ENCODE measurements at regions not wholly inside any gene's neighbourhood (a gene's known extent, or its start where the extent isn't known, plus 50 kb on each side); places are given as distances from the start of the nearest gene placed in this dataset.

- no peak for TF ChIP-seq ATF4 (CRISPR knock-in tag; IDR thresholded peaks at IDR 0.05)
Observed at GRCh38 chr6:164917211-164917610, 392.2 kb downstream of the C6orf118 start (continued).

DNA sequence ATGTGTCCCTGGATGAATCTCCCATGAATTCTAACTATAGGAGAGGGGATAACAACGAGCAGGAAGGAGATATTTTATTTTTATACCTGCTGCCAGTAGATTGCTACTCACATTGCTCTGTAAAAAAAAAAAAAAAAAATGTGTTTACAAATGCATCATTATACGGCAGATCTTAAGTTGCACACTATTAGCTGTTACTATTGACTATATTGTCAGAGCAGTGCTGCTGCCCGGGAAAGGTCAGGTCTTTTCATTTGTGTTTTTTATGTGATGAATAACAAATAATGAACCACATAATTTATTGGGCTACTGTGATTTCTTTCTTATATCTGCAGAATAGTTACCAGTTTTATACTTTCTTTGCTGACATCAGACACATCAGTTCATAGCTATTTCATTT lies 393.3 kb downstream of the C6orf118 start:
- H3K27ac ChIP-seq (ENCODE audit: extremely low read depth, low read depth, low read length), result no peak overlapping the region
- 2% methylated on average over 3 of the region's 3 CpGs for WGBS (ENCODE audit: insufficient coverage, low coverage, missing lambda C conversion rate)
- DNase-seq (ENCODE audit: extremely low read depth in 1 of 4, low spot score in 3 of 4) (no peak), FAIRE-seq (no peak), ATAC-seq (no peak)
- no TSS peak for BruUV-seq (replicated peaks)
- no peak overlapping the region for H3K4me3 ChIP-seq
- no peak overlapping the region for H3K9ac ChIP-seq (ENCODE audit: insufficient read depth in 1 of 2, low read depth in 2 of 2, low read length in 2 of 2)
- H3K79me2 ChIP-seq (ENCODE audit: control insufficient read depth, insufficient read depth, low read length), result no peaks in the 10 kb centered on the region
- H3K27me3 ChIP-seq (ENCODE audit: control insufficient read depth in 2 of 2, insufficient read depth in 2 of 2, low read length in 2 of 2), result no peaks in the 10 kb centered on the region
- TF ChIP-seq BRF1 (IDR thresholded peaks at IDR 0.05; ENCODE audit: borderline replicate concordance, extremely low read depth, insufficient read length) (no peak), ZNF609 (CRISPR knock-in tag; IDR thresholded peaks at IDR 0.05; ENCODE audit: borderline replicate concordance) (no peak), PKNOX1 (IDR thresholded peaks at IDR 0.05) (no peak), L3MBTL2 (IDR thresholded peaks at IDR 0.05) (no peak), DDX20 (tag; IDR thresholded peaks at IDR 0.05; ENCODE audit: low read depth) (no peak), CXXC5 (CRISPR knock-in tag; IDR thresholded peaks at IDR 0.05) (no peak)
- in situ Hi-C loops (cut with MboI), result no loop called here
- no peaks in the 10 kb centered on the region for H3K36me3 ChIP-seq (ENCODE audit: control insufficient read depth, insufficient read depth, low read length)
- no peaks in the 10 kb centered on the region for H4K20me1 ChIP-seq (replicated peaks; ENCODE audit: control insufficient read depth, insufficient read depth, low read length)
- H2AFZ ChIP-seq (ENCODE audit: low read depth, low read length), result no peak overlapping the region
- no peaks in the 10 kb centered on the region for H3K9me1 ChIP-seq (ENCODE audit: control insufficient read depth, insufficient read depth, low read length)
- H3K4me2 ChIP-seq (ENCODE audit: insufficient read depth, low read length), result no peak overlapping the region
- no peaks in the 10 kb centered on the region for H3K4me1 ChIP-seq (replicated peaks in 1 of 2; ENCODE audit: control insufficient read depth in 2 of 2, insufficient read depth in 2 of 2, low read length in 2 of 2)
- ChIA-PET CTCF (ENCODE audit: low intra/inter-chr PET ratio) (no interaction called here), POLR2A (no interaction called here)
- H3K9me3 ChIP-seq (replicated peaks; ENCODE audit: control insufficient read depth, insufficient read depth, low read depth, low read length), result peaks cover 9% of the 10 kb centered on the region; the same call in 1 of the 2 replicates
- intact Hi-C loops (cut with micrococcal nuclease), result no loop called here

Measured in K562 (cell line).